ENCODE measurements at regions not wholly inside any gene's neighbourhood (a gene's known extent, or its start where the extent isn't known, plus 50 kb on each side); places are given as distances from the start of the nearest gene placed in this dataset.

DNA sequence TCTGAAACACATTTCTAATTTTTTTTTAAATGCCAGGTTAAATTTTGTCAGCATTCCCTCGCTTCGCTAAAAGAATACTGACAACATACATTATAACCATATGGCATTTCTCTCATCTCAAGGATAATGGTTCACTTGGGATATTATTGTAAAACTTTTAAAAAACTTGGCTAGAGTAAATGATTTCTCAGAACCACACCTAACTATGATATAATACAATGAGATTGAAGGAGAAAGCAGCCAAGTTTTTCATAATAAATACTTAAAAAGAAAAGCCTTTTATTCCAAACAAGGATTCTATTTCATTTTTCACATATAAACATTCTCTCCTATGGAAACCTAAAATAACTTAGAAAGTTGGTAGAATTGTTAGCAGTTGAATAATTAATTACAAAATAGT lies 413.9 kb downstream of the HGF start:
- TF ChIP-seq, protein P1, sequence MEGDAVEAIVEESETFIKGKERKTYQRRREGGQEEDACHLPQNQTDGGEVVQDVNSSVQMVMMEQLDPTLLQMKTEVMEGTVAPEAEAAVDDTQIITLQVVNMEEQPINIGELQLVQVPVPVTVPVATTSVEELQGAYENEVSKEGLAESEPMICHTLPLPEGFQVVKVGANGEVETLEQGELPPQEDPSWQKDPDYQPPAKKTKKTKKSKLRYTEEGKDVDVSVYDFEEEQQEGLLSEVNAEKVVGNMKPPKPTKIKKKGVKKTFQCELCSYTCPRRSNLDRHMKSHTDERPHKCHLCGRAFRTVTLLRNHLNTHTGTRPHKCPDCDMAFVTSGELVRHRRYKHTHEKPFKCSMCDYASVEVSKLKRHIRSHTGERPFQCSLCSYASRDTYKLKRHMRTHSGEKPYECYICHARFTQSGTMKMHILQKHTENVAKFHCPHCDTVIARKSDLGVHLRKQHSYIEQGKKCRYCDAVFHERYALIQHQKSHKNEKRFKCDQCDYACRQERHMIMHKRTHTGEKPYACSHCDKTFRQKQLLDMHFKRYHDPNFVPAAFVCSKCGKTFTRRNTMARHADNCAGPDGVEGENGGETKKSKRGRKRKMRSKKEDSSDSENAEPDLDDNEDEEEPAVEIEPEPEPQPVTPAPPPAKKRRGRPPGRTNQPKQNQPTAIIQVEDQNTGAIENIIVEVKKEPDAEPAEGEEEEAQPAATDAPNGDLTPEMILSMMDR (IDR thresholded peaks at IDR 0.05), result no peak
- TF ChIP-seq POLR2A (IDR thresholded peaks at IDR 0.05), result no peak
